ENCODE measurements at regions not wholly inside any gene's neighbourhood (a gene's known extent, or its start where the extent isn't known, plus 50 kb on each side); places are given as distances from the start of the nearest gene placed in this dataset.

DNA sequence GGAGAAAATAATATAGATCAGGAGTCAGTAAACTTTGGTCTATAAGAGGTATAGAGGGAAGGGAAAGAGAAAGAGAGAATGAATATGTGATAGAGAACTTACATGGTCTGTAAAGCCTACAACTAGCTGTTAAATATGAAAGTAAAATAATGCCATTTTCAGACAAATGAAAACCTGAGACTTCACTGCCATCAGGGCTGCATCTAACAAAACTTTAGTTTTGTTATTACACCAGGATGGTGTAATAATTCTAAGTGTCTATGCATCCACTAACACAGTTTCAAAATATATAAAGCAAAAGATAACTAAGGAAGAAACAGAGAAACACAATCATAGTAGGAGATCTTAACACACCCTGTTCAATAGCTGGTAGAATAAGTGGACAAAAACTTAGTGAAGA, 217.7 kb downstream of the KLF13 start:
- Mint-ChIP-seq H3K9me3 (no peaks in the 10 kb centered on the region), H3K36me3 (no peaks in the 10 kb centered on the region), H3K4me1 (ENCODE audit: unreplicated experiment) (no peaks in the 10 kb centered on the region), H3K27ac (no peak overlapping the region), H3K4me3 (no peak overlapping the region), H3K27me3 (peaks cover 7% of the 10 kb centered on the region)
- TF ChIP-seq, protein P1, sequence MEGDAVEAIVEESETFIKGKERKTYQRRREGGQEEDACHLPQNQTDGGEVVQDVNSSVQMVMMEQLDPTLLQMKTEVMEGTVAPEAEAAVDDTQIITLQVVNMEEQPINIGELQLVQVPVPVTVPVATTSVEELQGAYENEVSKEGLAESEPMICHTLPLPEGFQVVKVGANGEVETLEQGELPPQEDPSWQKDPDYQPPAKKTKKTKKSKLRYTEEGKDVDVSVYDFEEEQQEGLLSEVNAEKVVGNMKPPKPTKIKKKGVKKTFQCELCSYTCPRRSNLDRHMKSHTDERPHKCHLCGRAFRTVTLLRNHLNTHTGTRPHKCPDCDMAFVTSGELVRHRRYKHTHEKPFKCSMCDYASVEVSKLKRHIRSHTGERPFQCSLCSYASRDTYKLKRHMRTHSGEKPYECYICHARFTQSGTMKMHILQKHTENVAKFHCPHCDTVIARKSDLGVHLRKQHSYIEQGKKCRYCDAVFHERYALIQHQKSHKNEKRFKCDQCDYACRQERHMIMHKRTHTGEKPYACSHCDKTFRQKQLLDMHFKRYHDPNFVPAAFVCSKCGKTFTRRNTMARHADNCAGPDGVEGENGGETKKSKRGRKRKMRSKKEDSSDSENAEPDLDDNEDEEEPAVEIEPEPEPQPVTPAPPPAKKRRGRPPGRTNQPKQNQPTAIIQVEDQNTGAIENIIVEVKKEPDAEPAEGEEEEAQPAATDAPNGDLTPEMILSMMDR (conservative IDR thresholded peaks at IDR 0.05): no peak
- DNase-seq (ENCODE audit: extremely low spot score, unreplicated experiment): no peak

DNA sequence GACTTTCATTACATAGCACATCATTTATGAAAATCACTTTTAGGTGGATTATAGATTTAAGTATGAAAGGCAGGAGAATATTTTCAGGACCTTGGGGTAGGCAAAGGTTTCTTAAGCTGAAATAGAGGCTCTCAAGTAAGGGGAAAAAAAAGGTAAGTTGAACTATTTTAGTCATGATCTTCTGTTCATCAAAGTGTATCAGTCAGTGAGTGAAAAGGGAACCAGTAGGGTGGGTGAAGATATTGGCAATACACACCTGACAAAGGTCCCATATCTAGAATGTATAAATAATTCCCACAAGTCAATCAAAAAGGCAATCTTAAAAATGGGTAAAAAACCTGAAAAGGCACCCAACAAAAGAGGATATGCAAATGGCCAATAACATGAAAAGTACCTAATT, 218.6 kb downstream of the KLF13 start:
- TF ChIP-seq, protein P1 (conservative IDR thresholded peaks at IDR 0.05): no peak
- Mint-ChIP-seq H3K9me3 (no peaks in the 10 kb centered on the region), H3K27ac (no peak overlapping the region), H3K27me3 (peaks cover 7% of the 10 kb centered on the region), H3K4me1 (ENCODE audit: unreplicated experiment) (no peaks in the 10 kb centered on the region), H3K36me3 (no peaks in the 10 kb centered on the region), H3K4me3 (no peak overlapping the region)
- DNase-seq (ENCODE audit: extremely low spot score, unreplicated experiment): no peak

GRCh38 chr15:31550211-31550977, 223.8 kb downstream of the KLF13 start:
- H3K27me3 Mint-ChIP-seq: no peaks in the 10 kb centered on the region
- H3K27ac Mint-ChIP-seq: no peak overlapping the region
- DNase-seq (ENCODE audit: extremely low spot score, unreplicated experiment): no peak
- no peak overlapping the region for H3K4me3 Mint-ChIP-seq
- TF ChIP-seq, protein P1 (conservative IDR thresholded peaks at IDR 0.05): no peak
- H3K36me3 Mint-ChIP-seq: no peaks in the 10 kb centered on the region
- no peaks in the 10 kb centered on the region for H3K4me1 Mint-ChIP-seq (ENCODE audit: unreplicated experiment)
- H3K9me3 Mint-ChIP-seq: no peaks in the 10 kb centered on the region

DNA sequence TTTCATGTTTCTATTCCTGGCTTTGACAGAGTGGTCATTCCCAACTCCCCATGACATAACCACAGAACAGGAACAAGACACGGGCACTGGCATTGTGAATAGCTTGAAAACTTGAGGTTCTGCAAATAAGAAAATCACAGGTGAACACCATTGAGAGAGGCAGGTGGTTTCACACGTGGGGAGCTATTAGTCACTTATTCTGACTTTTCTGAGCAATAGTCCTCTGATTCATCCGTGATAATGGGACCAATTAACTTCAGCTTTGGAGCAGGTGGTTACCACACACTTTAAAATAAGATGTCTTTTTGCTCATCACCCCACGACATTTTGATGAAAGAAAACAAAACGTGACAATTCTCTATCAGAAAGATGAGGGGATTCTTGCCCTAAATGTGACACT, 224.7 kb downstream of the KLF13 start:
- H3K9me3 Mint-ChIP-seq: no peaks in the 10 kb centered on the region
- H3K4me3 Mint-ChIP-seq: no peak overlapping the region
- no peaks in the 10 kb centered on the region for H3K27me3 Mint-ChIP-seq
- TF ChIP-seq, protein P1 (conservative IDR thresholded peaks at IDR 0.05): no peak
- DNase-seq (ENCODE audit: extremely low spot score, unreplicated experiment): no peak
- no peak overlapping the region for H3K27ac Mint-ChIP-seq
- H3K36me3 Mint-ChIP-seq: no peaks in the 10 kb centered on the region
- no peaks in the 10 kb centered on the region for H3K4me1 Mint-ChIP-seq (ENCODE audit: unreplicated experiment)

DNA sequence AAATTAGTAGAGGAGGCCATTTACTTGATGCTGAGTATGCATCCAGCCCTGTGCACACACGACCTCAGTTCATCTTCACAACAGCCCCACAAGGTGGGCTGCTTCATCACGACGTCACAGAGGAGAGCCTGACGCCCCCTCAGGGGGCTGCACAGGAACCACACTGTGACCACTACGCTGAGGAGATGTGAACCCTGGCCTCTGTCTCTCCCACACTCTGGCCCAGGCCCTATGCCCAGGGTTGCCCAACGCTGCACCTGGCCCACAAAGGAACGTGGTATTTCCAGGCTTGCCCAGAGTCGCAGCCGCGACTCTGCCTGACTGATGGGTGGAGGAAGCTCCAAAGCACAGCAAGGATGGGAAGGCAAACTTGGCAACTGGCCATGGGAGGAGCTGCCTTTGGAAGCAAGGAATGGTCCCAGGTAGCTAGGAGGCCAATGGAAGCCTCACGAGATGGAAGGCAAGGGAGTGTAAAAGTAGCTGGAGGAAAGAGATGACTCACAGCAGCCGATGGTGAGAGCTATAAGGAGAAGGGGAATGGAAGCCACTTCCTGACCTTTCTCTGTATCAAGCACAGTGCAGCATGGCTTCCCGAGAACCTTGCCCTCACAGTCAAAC, 226.0 kb downstream of the KLF13 start:
- Mint-ChIP-seq H3K27ac (no peak overlapping the region), H3K4me1 (ENCODE audit: unreplicated experiment) (no peaks in the 10 kb centered on the region), H3K4me3 (no peak overlapping the region), H3K9me3 (no peaks in the 10 kb centered on the region), H3K36me3 (no peaks in the 10 kb centered on the region), H3K27me3 (no peaks in the 10 kb centered on the region)
- DNase-seq (ENCODE audit: extremely low spot score, unreplicated experiment): no peak
- TF ChIP-seq, protein P1 (conservative IDR thresholded peaks at IDR 0.05): no peak

All from type B pancreatic cell (in vitro differentiated cells).